Left renal cortex interstitium (tissue), 4 donors: ENCODE measurements at regions not wholly inside any gene's neighbourhood (a gene's known extent, or its start where the extent isn't known, plus 50 kb on each side); places are given as distances from the start of the nearest gene placed in this dataset.
"Not testable (repeated sequence)": the region's sequence is repeated elsewhere in the genome, so short reads cannot be mapped to it uniquely, and the experiment has no call there.

Experiments
- DNase-seq, 4 donors: peaks; one replicate each; pipeline ENCODE4 v3.0.0-alpha.2; 2013; ENCODE audit warnings: low read depth in 4 of 4, low spot score in 2 of 4, missing footprints in 1 of 4

GRCh38 chr16:16610389-16610967 lies 231.5 kb downstream of the NPIPA7 start:
- DNase-seq: not testable (repeated sequence)

- DNase-seq: not testable (repeated sequence)
Observed at GRCh38 chr16:16613212-16613611, 234.3 kb downstream of the NPIPA7 start.

- not testable (repeated sequence) for DNase-seq
Observed at GRCh38 chr16:16614484-16614883, 235.5 kb downstream of the NPIPA7 start.

GRCh38 chr16:16618963-16619465 lies 240.1 kb downstream of the NPIPA7 start:
- not testable (repeated sequence) for DNase-seq

GRCh38 chr16:16624367-16624766 lies 245.4 kb downstream of the NPIPA7 start:
- DNase-seq: not testable (repeated sequence)

- not testable (repeated sequence) for DNase-seq
Observed at GRCh38 chr16:16625140-16625539, 246.2 kb downstream of the NPIPA7 start.

GRCh38 chr16:16627865-16628264 lies 248.9 kb downstream of the NPIPA7 start:
- not testable (repeated sequence) for DNase-seq

- DNase-seq: not testable (repeated sequence)
Observed at GRCh38 chr16:16638231-16638630, 259.3 kb downstream of the NPIPA7 start.

GRCh38 chr16:16638714-16639113 lies 259.8 kb downstream of the NPIPA7 start:
- DNase-seq: not testable (repeated sequence)

- not testable (repeated sequence) for DNase-seq
Observed at GRCh38 chr16:16643828-16644227, 264.9 kb downstream of the NPIPA7 start.

GRCh38 chr16:16648002-16648401 lies 269.1 kb downstream of the NPIPA7 start:
- not testable (repeated sequence) for DNase-seq

- DNase-seq: not testable (repeated sequence)
Observed at GRCh38 chr16:16672180-16672812, 293.4 kb downstream of the NPIPA7 start.

GRCh38 chr16:16674820-16675219 lies 295.9 kb downstream of the NPIPA7 start:
- not testable (repeated sequence) for DNase-seq

GRCh38 chr16:16721849-16722248 lies 342.9 kb downstream of the NPIPA7 start:
- not testable (repeated sequence) for DNase-seq

- DNase-seq: not testable (repeated sequence)
Observed at GRCh38 chr16:16722666-16723065, 343.7 kb downstream of the NPIPA7 start.

- DNase-seq: not testable (repeated sequence)
Observed at GRCh38 chr16:16723819-16724519, 345.0 kb downstream of the NPIPA7 start.

- DNase-seq: not testable (repeated sequence)
Observed at GRCh38 chr16:16727048-16727447, 348.1 kb downstream of the NPIPA7 start.

- not testable (repeated sequence) for DNase-seq
Observed at GRCh38 chr16:16742573-16742972, 363.6 kb downstream of the NPIPA7 start.

- not testable (repeated sequence) for DNase-seq
Observed at GRCh38 chr16:16754992-16755667, 376.2 kb downstream of the NPIPA7 start.

GRCh38 chr16:16763449-16763848 lies 384.5 kb downstream of the NPIPA7 start:
- no peak for DNase-seq

GRCh38 chr16:16770717-16771116 lies 391.8 kb downstream of the NPIPA7 start:
- DNase-seq: not testable (repeated sequence)
